Fibroblast of skin of scalp (primary cell): ENCODE measurements at regions not wholly inside any gene's neighbourhood (a gene's known extent, or its start where the extent isn't known, plus 50 kb on each side); places are given as distances from the start of the nearest gene placed in this dataset.
A peak's percentile ranks its signal among the peaks of the same experiment; 100 is the strongest.
"Not testable (repeated sequence)": the region's sequence is repeated elsewhere in the genome, so short reads cannot be mapped to it uniquely, and the experiment has no call there.

Source experiments
- DNase-seq: peaks from one replicate; pipeline ENCODE4 v3.0.0-alpha.2; 2013

GRCh38 chr14:65972346-65972870 is 513.8 kb upstream of the CCDC196 start:
- DNase-seq: peak; percentile 66

- peak; percentile 82 for DNase-seq
Measured at GRCh38 chr14:65972891-65973290, 513.3 kb upstream of the CCDC196 start.

- no peak for DNase-seq
Measured at GRCh38 chr14:65975865-65976264, 510.3 kb upstream of the CCDC196 start.

GRCh38 chr14:65976761-65977404 is 509.3 kb upstream of the CCDC196 start:
- peak; percentile 72 for DNase-seq

- DNase-seq: no peak
Measured at GRCh38 chr14:65981192-65981843, 504.9 kb upstream of the CCDC196 start.

GRCh38 chr14:65986041-65986440 is 500.1 kb upstream of the CCDC196 start:
- peak; percentile 45 for DNase-seq

- DNase-seq: no peak
Measured at GRCh38 chr14:65989981-65990380, 496.2 kb upstream of the CCDC196 start.

GRCh38 chr14:65991104-65991503 is 495.1 kb upstream of the CCDC196 start:
- no peak for DNase-seq

- DNase-seq: not testable (repeated sequence)
Measured at GRCh38 chr14:65991935-65992334, 494.2 kb upstream of the CCDC196 start.

- DNase-seq: no peak
Measured at GRCh38 chr14:65993103-65993502, 493.1 kb upstream of the CCDC196 start.

- DNase-seq: no peak
Measured at GRCh38 chr14:65993996-65994395, 492.2 kb upstream of the CCDC196 start.

GRCh38 chr14:65997347-65997746 is 488.8 kb upstream of the CCDC196 start:
- no peak for DNase-seq

- DNase-seq: no peak
Measured at GRCh38 chr14:65999865-66000264, 486.3 kb upstream of the CCDC196 start.

- no peak for DNase-seq
Measured at GRCh38 chr14:66000766-66001165, 485.4 kb upstream of the CCDC196 start.

- no peak for DNase-seq
Measured at GRCh38 chr14:66001356-66001755, 484.8 kb upstream of the CCDC196 start.

- no peak for DNase-seq
Measured at GRCh38 chr14:66003082-66003730, 483.0 kb upstream of the CCDC196 start.

- DNase-seq: no peak
Measured at GRCh38 chr14:66005900-66006434, 480.2 kb upstream of the CCDC196 start.

- DNase-seq: no peak
Measured at GRCh38 chr14:66008631-66009030, 477.5 kb upstream of the CCDC196 start.

GRCh38 chr14:66009089-66009488 is 477.1 kb upstream of the CCDC196 start:
- peak; percentile 88 for DNase-seq

- no peak for DNase-seq
Measured at GRCh38 chr14:66010695-66011094, 475.5 kb upstream of the CCDC196 start.

GRCh38 chr14:66011855-66012254 is 474.3 kb upstream of the CCDC196 start:
- no peak for DNase-seq

- not testable (repeated sequence) for DNase-seq
Measured at GRCh38 chr14:66013607-66014006, 472.6 kb upstream of the CCDC196 start.

- DNase-seq: no peak
Measured at GRCh38 chr14:66015071-66015780, 470.9 kb upstream of the CCDC196 start.
